Activated T-cell treated with anti-CD3 and anti-CD28 coated beads, Interleukin-2, amount 50 U/mL, for 72 hours (primary cell): ENCODE measurements at regions not wholly inside any gene's neighbourhood (a gene's known extent, or its start where the extent isn't known, plus 50 kb on each side); places are given as distances from the start of the nearest gene placed in this dataset.

Experiments used
- ATAC-seq, 2 donors: fragments of 150-1000 bp; cut with Tn5 transposase; replicated peaks in 1 of 2; 2 replicates each; pipeline ENCODE4 v1.10.0; 2021; ENCODE audit warnings: moderate library complexity in 2 of 2, mild to moderate bottlenecking in 1 of 2
- DNase-seq, 2 donors: peaks; one replicate each; pipeline ENCODE4 v3.0.0; 2021 to 2022; ENCODE audit warnings: mixed read lengths in 1 of 2
- H3K27ac Mint-ChIP-seq: one replicate; pipeline ENCODE4 v1.8.0; 2022; ENCODE audit warnings: mild to moderate bottlenecking, moderate library complexity, mixed read lengths
- H3K27me3 Mint-ChIP-seq: one replicate; pipeline ENCODE4 v1.8.0; 2022; ENCODE audit warnings: low read depth, mixed read lengths
- H3K36me3 Mint-ChIP-seq, 2 donors: one replicate each; pipeline ENCODE4 v1.8.0; 2022; ENCODE audit warnings: mixed read lengths in 2 of 2, mild to moderate bottlenecking in 1 of 2; ENCODE audit not compliant: insufficient read depth in 2 of 2
- H3K4me1 Mint-ChIP-seq: one replicate; pipeline ENCODE4 v1.8.0; 2022; ENCODE audit warnings: low read depth, mixed read lengths
- H3K4me3 Mint-ChIP-seq, 2 donors: one replicate each; pipeline ENCODE4 v1.8.0; 2022; ENCODE audit warnings: mild to moderate bottlenecking in 2 of 2, mixed read lengths in 2 of 2, moderate library complexity in 2 of 2
- H3K9me3 Mint-ChIP-seq, 2 donors: one replicate each; pipeline ENCODE4 v1.8.0; 2022; ENCODE audit warnings: mixed read lengths in 2 of 2

GRCh38 chr2:238597638-238598528 lies 171.2 kb downstream of the ASB1 start:
- no peak for ATAC-seq
- no peaks in the 10 kb centered on the region for H3K27me3 Mint-ChIP-seq

GRCh38 chr2:238598802-238599530 lies 172.2 kb downstream of the ASB1 start:
- no peak for ATAC-seq
- peaks cover 4 to 11% of the 10 kb centered on the region in 2 donors for H3K36me3 Mint-ChIP-seq
- peaks cover 4 to 6% of the 10 kb centered on the region in 2 donors for H3K9me3 Mint-ChIP-seq

More at GRCh38 chr2:238597638-238598528, 171.2 kb downstream of the ASB1 start:
- no peak overlapping the region for H3K4me3 Mint-ChIP-seq
- peaks cover 0 to 3% of the 10 kb centered on the region in 2 donors for H3K36me3 Mint-ChIP-seq
- no peak overlapping the region for H3K27ac Mint-ChIP-seq
- no peak for DNase-seq
- H3K9me3 Mint-ChIP-seq: no peaks in the 10 kb centered on the region
- no peaks in the 10 kb centered on the region for H3K4me1 Mint-ChIP-seq

GRCh38 chr2:238599549-238600505 lies 173.1 kb downstream of the ASB1 start:
- Mint-ChIP-seq H3K27me3 (peaks cover 19% of the 10 kb centered on the region), H3K9me3 (peaks cover 6 to 7% of the 10 kb centered on the region in 2 donors), H3K4me1 (no peaks in the 10 kb centered on the region), H3K27ac (no peak overlapping the region), H3K36me3 (peaks cover 4 to 11% of the 10 kb centered on the region in 2 donors), H3K4me3 (no peak overlapping the region)
- DNase-seq: no peak
- ATAC-seq: no peak

More at GRCh38 chr2:238598802-238599530, 172.2 kb downstream of the ASB1 start:
- no peak overlapping the region for H3K27ac Mint-ChIP-seq
- no peak for DNase-seq
- no peaks in the 10 kb centered on the region for H3K4me1 Mint-ChIP-seq
- peaks cover 11% of the 10 kb centered on the region for H3K27me3 Mint-ChIP-seq
- no peak overlapping the region for H3K4me3 Mint-ChIP-seq

- Mint-ChIP-seq H3K36me3 (peaks cover 4 to 11% of the 10 kb centered on the region in 2 donors), H3K4me1 (no peaks in the 10 kb centered on the region), H3K27ac (no peak overlapping the region), H3K4me3 (no peak overlapping the region), H3K9me3 (peaks cover 6 to 7% of the 10 kb centered on the region in 2 donors), H3K27me3 (peaks cover 22% of the 10 kb centered on the region)
- ATAC-seq (no peak), DNase-seq (no peak)
Observed at GRCh38 chr2:238600506-238601432, 174.0 kb downstream of the ASB1 start.

- Mint-ChIP-seq H3K36me3 (peaks cover 4 to 11% of the 10 kb centered on the region in 2 donors), H3K27ac (no peak overlapping the region), H3K4me3 (no peak overlapping the region), H3K9me3 (peaks cover 7 to 8% of the 10 kb centered on the region in 2 donors), H3K27me3 (peaks cover 22% of the 10 kb centered on the region), H3K4me1 (no peaks in the 10 kb centered on the region)
- DNase-seq (no peak), ATAC-seq (no peak)
Observed at GRCh38 chr2:238601433-238602222, 174.9 kb downstream of the ASB1 start.

GRCh38 chr2:238602223-238602960 lies 175.7 kb downstream of the ASB1 start:
- Mint-ChIP-seq H3K9me3 (peaks cover 7 to 11% of the 10 kb centered on the region in 2 donors), H3K27me3 (peaks cover 22% of the 10 kb centered on the region), H3K4me3 (no peak overlapping the region), H3K4me1 (no peaks in the 10 kb centered on the region), H3K27ac (no peak overlapping the region), H3K36me3 (peaks cover 4 to 11% of the 10 kb centered on the region in 2 donors)
- no peak for ATAC-seq
- no peak for DNase-seq

GRCh38 chr2:238603596-238603995 lies 176.9 kb downstream of the ASB1 start:
- Mint-ChIP-seq H3K9me3 (peaks cover 7 to 15% of the 10 kb centered on the region in 2 donors), H3K4me3 (no peak overlapping the region), H3K36me3 (peaks cover 6 to 12% of the 10 kb centered on the region in 2 donors), H3K4me1 (no peaks in the 10 kb centered on the region), H3K27me3 (peaks cover 22% of the 10 kb centered on the region), H3K27ac (no peak overlapping the region)
- DNase-seq: no peak
- no peak for ATAC-seq

GRCh38 chr2:238606311-238606710 lies 179.6 kb downstream of the ASB1 start:
- ATAC-seq (no peak), DNase-seq (no peak)
- Mint-ChIP-seq H3K4me3 (no peak overlapping the region), H3K36me3 (peaks cover 11 to 12% of the 10 kb centered on the region in 2 donors), H3K9me3 (peaks cover 13 to 21% of the 10 kb centered on the region in 2 donors), H3K27ac (no peak overlapping the region), H3K27me3 (peaks cover 27% of the 10 kb centered on the region), H3K4me1 (no peaks in the 10 kb centered on the region)

- Mint-ChIP-seq H3K4me3 (no peak overlapping the region), H3K9me3 (peaks cover 6 to 7% of the 10 kb centered on the region in 2 donors), H3K4me1 (no peaks in the 10 kb centered on the region), H3K27me3 (peaks cover 21% of the 10 kb centered on the region), H3K36me3 (peaks cover 0 to 5% of the 10 kb centered on the region in 2 donors), H3K27ac (no peak overlapping the region)
- ATAC-seq (no peak), DNase-seq (no peak)
Observed at GRCh38 chr2:238613610-238614009, 186.9 kb downstream of the ASB1 start.

- no peak for DNase-seq
- Mint-ChIP-seq H3K4me3 (no peak overlapping the region), H3K9me3 (peaks cover 3 to 5% of the 10 kb centered on the region in 2 donors), H3K27me3 (peaks cover 18% of the 10 kb centered on the region), H3K27ac (no peak overlapping the region), H3K36me3 (peaks cover 0 to 3% of the 10 kb centered on the region in 2 donors), H3K4me1 (no peaks in the 10 kb centered on the region)
- no peak for ATAC-seq
Observed at GRCh38 chr2:238614376-238614775, 187.6 kb downstream of the ASB1 start.

GRCh38 chr2:238615187-238615586 lies 188.5 kb downstream of the ASB1 start:
- no peak for DNase-seq
- peaks cover 22% of the 10 kb centered on the region for H3K27me3 Mint-ChIP-seq

More at GRCh38 chr2:238615187-238615586, 188.5 kb downstream of the ASB1 start:
- Mint-ChIP-seq H3K36me3 (peaks cover 0 to 3% of the 10 kb centered on the region in 2 donors), H3K27ac (no peak overlapping the region), H3K4me3 (no peak overlapping the region), H3K9me3 (peaks cover 3 to 5% of the 10 kb centered on the region in 2 donors), H3K4me1 (no peaks in the 10 kb centered on the region)
- ATAC-seq: no peak
